K562 (cell line): ENCODE measurements at regions not wholly inside any gene's neighbourhood (a gene's known extent, or its start where the extent isn't known, plus 50 kb on each side); places are given as distances from the start of the nearest gene placed in this dataset.

ENCODE experiments used
- ATF7 ChIP-seq: fragments of 450-650 bp; IDR thresholded peaks from 2 replicates; pipeline ENCODE4 v1.7.1; 2014; ENCODE audit warnings: mild to moderate bottlenecking, moderate library complexity
- BCL6 ChIP-seq: fragments of 250-450 bp; sonication (Bioruptor Pico); IDR thresholded peaks from 2 replicates; pipeline ENCODE4 v1.4.0; 2020
- CEBPB ChIP-seq: fragments of 450-650 bp; IDR thresholded peaks from 2 replicates; pipeline ENCODE4 v1.6.1; 2016; ENCODE audit warnings: missing genetic modification characterization, missing compliant biosample characterization
- CTCF ChIP-seq, 3 experiments: IDR thresholded peaks in 2 of 3; conservative IDR thresholded peaks in 1 of 3; 2 replicates each; pipeline ENCODE4 v1.5.1; 2011 to 2012; ENCODE audit warnings: low read length in 3 of 3, mild to moderate bottlenecking in 3 of 3, control low read depth in 2 of 3, improper control_type of control experiment in 1 of 3, inconsistent platforms in 1 of 3, low read depth in 1 of 3, mixed read lengths in 1 of 3, moderate library complexity in 1 of 3; ENCODE audit not compliant: insufficient read depth in 2 of 3
- FOSL1 ChIP-seq: fragments of 200-800 bp; sonication (Bioruptor generic); conservative IDR thresholded peaks from 2 replicates; pipeline ENCODE4 v1.6.1; 2016; ENCODE audit warnings: missing genetic modification characterization, missing compliant biosample characterization
- KDM1A ChIP-seq, 2 experiments: fragments of 450-650 bp; IDR thresholded peaks; 2 replicates each; pipeline ENCODE4 v1.6.1; 2016; ENCODE audit warnings: mild to moderate bottlenecking in 2 of 2
- MCM2 ChIP-seq: fragments of 450-650 bp; IDR thresholded peaks from 2 replicates; pipeline ENCODE4 v1.6.1; 2017; ENCODE audit warnings: low read depth, mild to moderate bottlenecking
- POLR2A ChIP-seq: fragments of 450-650 bp; conservative IDR thresholded peaks from 2 replicates; pipeline ENCODE4 v1.6.1; 2016
- SMAD1 ChIP-seq: fragments of 150-350 bp; IDR thresholded peaks from 2 replicates; pipeline ENCODE4 v1.6.1; 2014; ENCODE audit warnings: low read length, low read depth; ENCODE audit not compliant: partially characterized antibody
- TAL1 ChIP-seq: fragments of 450-650 bp; IDR thresholded peaks from 2 replicates; pipeline ENCODE4 v1.6.1; 2016; ENCODE audit warnings: mild to moderate bottlenecking
- THRA ChIP-seq: fragments of 450-650 bp; IDR thresholded peaks from 2 replicates; pipeline ENCODE4 v1.6.1; 2017; ENCODE audit warnings: mild to moderate bottlenecking, moderate library complexity
- ZNF24 ChIP-seq: fragments of 450-650 bp; IDR thresholded peaks from 2 replicates; pipeline ENCODE4 v1.6.1; 2016
- ZNF512 ChIP-seq: IDR thresholded peaks from 2 replicates; pipeline ENCODE4 v1.6.1; 2016; ENCODE audit warnings: missing genetic modification characterization, missing compliant biosample characterization

- TF ChIP-seq CEBPB (tag) (no peak), CTCF (IDR thresholded peaks at IDR 0.05 in 2 of 3, conservative IDR thresholded peaks at IDR 0.05 in 1 of 3; ENCODE audit: insufficient read depth in 2 of 3, low read depth in 1 of 3, low read length in 3 of 3) (no peak), ATF7 (no peak), FOSL1 (no peak), KDM1A (IDR thresholded peaks at IDR 0.05) (no peak), MCM2 (no peak), THRA (no peak), SMAD1 (no peak), TAL1 (no peak), ZNF512 (no peak), ZNF24 (no peak), POLR2A (no peak), BCL6 (CRISPR knock-in tag) (no peak)
Observed at GRCh38 chr17:70375813-70376770, 206.8 kb downstream of the KCNJ2 start.
